GM12864 (cell line): ENCODE measurements at regions not wholly inside any gene's neighbourhood (a gene's known extent, or its start where the extent isn't known, plus 50 kb on each side); places are given as distances from the start of the nearest gene placed in this dataset.
"Not testable (repeated sequence)": the region's sequence is repeated elsewhere in the genome, so short reads cannot be mapped to it uniquely, and the experiment has no call there.

Experiments used
- DNase-seq: peaks from one replicate; pipeline ENCODE4 v3.0.0-alpha.2; 2011; ENCODE audit warnings: low read depth
- H3K4me3 ChIP-seq: 2 replicates; pipeline ENCODE4 v1.5.1; 2011; ENCODE audit warnings: mild to moderate bottlenecking, low read depth, low read length, control low read depth
- CTCF ChIP-seq: IDR thresholded peaks from 2 replicates; pipeline ENCODE4 v1.5.1; 2011; ENCODE audit warnings: low read depth, mild to moderate bottlenecking, moderate library complexity, low read length, control low read depth, inconsistent platforms; ENCODE audit errors: missing control alignments

GRCh38 chr5:60538426-60538825 lies 161.5 kb downstream of the DEPDC1B start:
- no peak overlapping the region for H3K4me3 ChIP-seq
- TF ChIP-seq CTCF: no peak
- no peak for DNase-seq

- no peak for TF ChIP-seq CTCF
These were observed 164.0 kb downstream of the DEPDC1B start for GRCh38 chr5:60535951-60536350.

GRCh38 chr5:60535198-60535597 lies 164.8 kb downstream of the DEPDC1B start:
- DNase-seq: no peak
- H3K4me3 ChIP-seq: no peak overlapping the region
- no peak for TF ChIP-seq CTCF

More at GRCh38 chr5:60535951-60536350, 164.0 kb downstream of the DEPDC1B start:
- H3K4me3 ChIP-seq: no peak overlapping the region
- DNase-seq: no peak

- no peak for TF ChIP-seq CTCF
- DNase-seq: no peak
- H3K4me3 ChIP-seq: no peak overlapping the region
These were observed 166.2 kb downstream of the DEPDC1B start for GRCh38 chr5:60533789-60534188.

GRCh38 chr5:60532796-60533195 lies 167.2 kb downstream of the DEPDC1B start:
- DNase-seq, H3K4me3 ChIP-seq: not testable (repeated sequence)

GRCh38 chr5:60530144-60530848 lies 169.7 kb downstream of the DEPDC1B start:
- H3K4me3 ChIP-seq, DNase-seq: not testable (repeated sequence)

- TF ChIP-seq CTCF: no peak
- H3K4me3 ChIP-seq: no peak overlapping the region
- no peak for DNase-seq
These were observed 171.0 kb downstream of the DEPDC1B start for GRCh38 chr5:60529001-60529400.

GRCh38 chr5:60527072-60527471 lies 172.9 kb downstream of the DEPDC1B start:
- H3K4me3 ChIP-seq: no peak overlapping the region
- no peak for DNase-seq
- TF ChIP-seq CTCF: no peak
